B cell (primary cell): ENCODE measurements at regions not wholly inside any gene's neighbourhood (a gene's known extent, or its start where the extent isn't known, plus 50 kb on each side); places are given as distances from the start of the nearest gene placed in this dataset.

Experiments
- ATAC-seq: fragments of 200-7000 bp; cut with Tn5 transposase; one replicate; pipeline ENCODE4 v1.10.0; 2021; ENCODE audit warnings: low read depth, mild to moderate bottlenecking, moderate number of reproducible peaks, moderate library complexity
- CTCF ChIA-PET: fragments of 350-600 bp; sonication (Branson Sonifier 250); formaldehyde crosslinking; loops from one replicate; lab custom pipeline; 2021; ENCODE audit warnings: antibody characterized with exemption, inconsistent platforms; lab: Charles Lee
- POLR2A ChIA-PET: fragments of 350-600 bp; sonication (Branson Sonifier 250); formaldehyde crosslinking; loops from one replicate; lab custom pipeline; 2021; ENCODE audit warnings: antibody characterized with exemption; lab: Charles Lee
- DNase-seq: peaks from one replicate; pipeline ENCODE4 v3.0.0; 2013
- H2AFZ ChIP-seq: 2 replicates; pipeline ENCODE4 v1.6.1; 2012; ENCODE audit warnings: mild to moderate bottlenecking, low read depth, low read length; ENCODE audit not compliant: insufficient read depth, poor library complexity, severe bottlenecking
- H3K27ac ChIP-seq, 2 donors: 1 replicate in 1 of 2; 2 replicates in 1 of 2; pipeline ENCODE4 v1.5.1; 2012 to 2013; ENCODE audit warnings: low read length in 2 of 2, mild to moderate bottlenecking in 2 of 2, moderate library complexity in 1 of 2
- H3K27me3 ChIP-seq, 4 experiments: fragments of 200-600 bp in 1 of 4; sonication (generic) in 1 of 4; replicated peaks in 1 of 4; 1 replicate in 2 of 4; 2 replicates in 2 of 4; pipeline versions ENCODE4 v1.6.1 to v1.7.0; 2013 to 2016; ENCODE audit warnings: low read length in 3 of 4, mild to moderate bottlenecking in 2 of 4, mixed read lengths in 1 of 4, moderate library complexity in 1 of 4; ENCODE audit not compliant: insufficient read depth in 4 of 4, control insufficient read depth in 3 of 4; ENCODE audit errors: control extremely low read depth in 1 of 4
- H3K36me3 ChIP-seq, 2 experiments: replicated peaks in 1 of 2; 1 replicate in 1 of 2; 2 replicates in 1 of 2; pipeline versions ENCODE4 v1.6.1 to v1.7.1; 2013; ENCODE audit warnings: low read length in 1 of 2; ENCODE audit not compliant: insufficient read depth in 2 of 2, control insufficient read depth in 1 of 2; ENCODE audit errors: control extremely low read depth in 1 of 2, extremely low read depth in 1 of 2
- H3K4me1 ChIP-seq, 2 donors: fragments of 200-600 bp in 1 of 2; sonication (generic) in 1 of 2; 1 replicate in 1 of 2; 2 replicates in 1 of 2; pipeline versions ENCODE4 v1.5.1 to v1.6.1; 2013 to 2017; ENCODE audit warnings: low read length in 2 of 2; ENCODE audit not compliant: control insufficient read depth in 2 of 2, insufficient read depth in 2 of 2
- H3K4me2 ChIP-seq: replicated peaks from 2 replicates; pipeline ENCODE3; 2012; ENCODE audit warnings: mild to moderate bottlenecking, low read depth, low read length; ENCODE audit not compliant: poor library complexity, severe bottlenecking
- H3K4me3 ChIP-seq, 5 experiments: fragments of 200-600 bp in 1 of 5; sonication (generic) in 1 of 5; 1 replicate in 3 of 5; 2 replicates in 2 of 5; pipeline versions ENCODE4 v1.5.1 to v1.7.0; 2011 to 2016; ENCODE audit warnings: low read length in 4 of 5, mild to moderate bottlenecking in 4 of 5, low read depth in 2 of 5, control low read depth in 1 of 5, moderate library complexity in 1 of 5; ENCODE audit not compliant: insufficient read depth in 1 of 5; ENCODE audit errors: control extremely low read depth in 1 of 5, extremely low read depth in 1 of 5
- H3K79me2 ChIP-seq: fragments of 200-600 bp; sonication (generic); one replicate; pipeline ENCODE4 v1.6.0; 2016; ENCODE audit warnings: low read length; ENCODE audit not compliant: control insufficient read depth, insufficient read depth
- H3K9ac ChIP-seq: fragments of 200-600 bp; sonication (generic); 2 replicates; pipeline ENCODE4 v1.6.1; 2017; ENCODE audit warnings: mild to moderate bottlenecking, low read length, moderate library complexity
- H3K9me3 ChIP-seq, 3 donors: one replicate each; pipeline versions ENCODE4 v1.6.1 to v1.7.1; 2013; ENCODE audit warnings: low read length in 2 of 3; ENCODE audit not compliant: control insufficient read depth in 2 of 3, insufficient read depth in 1 of 3; ENCODE audit errors: control extremely low read depth in 1 of 3
- H4K20me1 ChIP-seq: 2 replicates; pipeline ENCODE4 v1.6.0; 2012; ENCODE audit warnings: mild to moderate bottlenecking, low read length; ENCODE audit not compliant: insufficient read depth, control insufficient read depth, poor library complexity, severe bottlenecking
- H3K27ac Mint-ChIP-seq: one replicate; pipeline ENCODE4 v1.8.0; 2021; ENCODE audit warnings: mixed read lengths
- H3K27me3 Mint-ChIP-seq: one replicate; pipeline ENCODE4 v1.8.0; 2021; ENCODE audit warnings: mixed read lengths
- H3K4me1 Mint-ChIP-seq: one replicate; pipeline ENCODE4 v1.8.0; 2021; ENCODE audit warnings: mixed read lengths
- H3K4me3 Mint-ChIP-seq: one replicate; pipeline ENCODE4 v1.8.0; 2021; ENCODE audit warnings: mixed read lengths
- H3K9me3 Mint-ChIP-seq: one replicate; pipeline ENCODE4 v1.8.0; 2022; ENCODE audit warnings: mixed read lengths; ENCODE audit not compliant: insufficient read depth
- EZH2 ChIP-seq: IDR thresholded peaks from 2 replicates; pipeline ENCODE4 v1.6.1; 2012; ENCODE audit warnings: borderline replicate concordance, low read depth, mild to moderate bottlenecking, moderate library complexity, low read length; ENCODE audit not compliant: insufficient read depth, poor library complexity, severe bottlenecking
- WGBS: methylation state at CpG from one replicate; pipeline ENCODE4 v1.1.5; 2013; ENCODE audit warnings: missing lambda C conversion rate; ENCODE audit not compliant: insufficient coverage; 5-methylcytosine and 5-hydroxymethylcytosine counted together
- intact Hi-C: fragments of 100-400 bp; cut with micrococcal nuclease; formaldehyde crosslinking; loops from one replicate; pipeline ENCODE4 v1.10.0; 2022
- TF ChIP-seq, protein P1 (sequence below): fragments of 200-600 bp; IDR thresholded peaks from one replicate; pipeline ENCODE4 v1.8.0; 2022; ENCODE audit warnings: antibody characterized with exemption, mild to moderate bottlenecking

DNA sequence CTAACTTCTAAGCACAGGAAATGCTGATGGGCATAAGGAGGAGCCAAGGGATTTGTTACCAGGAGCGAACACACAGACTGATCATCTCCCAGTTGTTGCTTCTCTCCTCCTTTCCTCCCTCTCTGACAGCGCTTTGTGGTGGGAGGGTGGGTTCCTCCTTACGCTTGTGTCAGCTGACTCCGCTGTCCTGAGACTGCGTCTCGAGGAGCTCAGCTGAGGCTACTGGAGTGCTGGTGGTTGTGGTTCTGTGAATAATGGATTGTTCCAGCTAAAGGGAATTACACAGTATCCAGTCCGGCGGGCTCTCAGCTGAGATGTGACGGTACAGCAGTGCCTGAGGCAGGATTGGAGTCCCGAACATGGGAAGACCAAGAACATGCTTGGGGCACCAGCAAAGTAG is 113.4 kb downstream of the CTNND1 start:
- 98% methylated on average over 6 of the region's 10 CpGs for WGBS

DNA sequence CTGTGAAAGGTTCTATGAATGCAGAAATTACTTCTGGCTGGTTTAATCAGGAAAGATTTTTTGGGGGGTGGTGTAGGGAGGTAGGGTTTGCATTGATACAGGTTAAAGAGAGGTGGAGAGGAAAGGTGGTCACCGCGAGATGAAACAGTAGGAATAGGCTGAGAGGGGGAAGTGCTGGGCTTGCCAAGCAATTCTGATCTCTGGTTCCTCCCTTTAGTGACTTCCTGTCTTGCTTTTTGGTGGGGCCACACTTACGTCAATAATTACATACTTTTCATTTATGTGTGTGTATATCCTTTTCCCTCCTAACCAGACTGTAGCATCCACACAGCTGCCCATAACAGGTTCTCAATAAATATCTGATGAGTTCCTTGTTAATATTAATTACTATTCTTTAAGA is 120.0 kb downstream of the CTNND1 start:
- Histone ChIP-seq H3K27ac (no peak overlapping the region), H3K36me3 (no peaks in the 10 kb centered on the region), H2AFZ (no peak overlapping the region), H3K4me2 (no peak overlapping the region), H3K9ac (no peak overlapping the region), H4K20me1 (no peaks in the 10 kb centered on the region), H3K9me3 (no peaks in the 10 kb centered on the region), H3K79me2 (no peaks in the 10 kb centered on the region), H3K27me3 (no peaks in the 10 kb centered on the region), H3K4me3 (no peak overlapping the region), H3K4me1 (no peaks in the 10 kb centered on the region)
- no peak overlapping the region for H3K27ac Mint-ChIP-seq
- TF ChIP-seq, protein P1, sequence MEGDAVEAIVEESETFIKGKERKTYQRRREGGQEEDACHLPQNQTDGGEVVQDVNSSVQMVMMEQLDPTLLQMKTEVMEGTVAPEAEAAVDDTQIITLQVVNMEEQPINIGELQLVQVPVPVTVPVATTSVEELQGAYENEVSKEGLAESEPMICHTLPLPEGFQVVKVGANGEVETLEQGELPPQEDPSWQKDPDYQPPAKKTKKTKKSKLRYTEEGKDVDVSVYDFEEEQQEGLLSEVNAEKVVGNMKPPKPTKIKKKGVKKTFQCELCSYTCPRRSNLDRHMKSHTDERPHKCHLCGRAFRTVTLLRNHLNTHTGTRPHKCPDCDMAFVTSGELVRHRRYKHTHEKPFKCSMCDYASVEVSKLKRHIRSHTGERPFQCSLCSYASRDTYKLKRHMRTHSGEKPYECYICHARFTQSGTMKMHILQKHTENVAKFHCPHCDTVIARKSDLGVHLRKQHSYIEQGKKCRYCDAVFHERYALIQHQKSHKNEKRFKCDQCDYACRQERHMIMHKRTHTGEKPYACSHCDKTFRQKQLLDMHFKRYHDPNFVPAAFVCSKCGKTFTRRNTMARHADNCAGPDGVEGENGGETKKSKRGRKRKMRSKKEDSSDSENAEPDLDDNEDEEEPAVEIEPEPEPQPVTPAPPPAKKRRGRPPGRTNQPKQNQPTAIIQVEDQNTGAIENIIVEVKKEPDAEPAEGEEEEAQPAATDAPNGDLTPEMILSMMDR = no peak
- TF ChIP-seq EZH2 = no peak
- WGBS = 50% methylated on average over 2 of the region's 3 CpGs
- H3K27me3 Mint-ChIP-seq = peaks cover 17% of the 10 kb centered on the region
- ChIA-PET CTCF (no interaction called here), POLR2A (no interaction called here)
- H3K9me3 Mint-ChIP-seq = no peaks in the 10 kb centered on the region
- H3K4me3 Mint-ChIP-seq = no peak overlapping the region
- H3K4me1 Mint-ChIP-seq = no peaks in the 10 kb centered on the region
- intact Hi-C loops = no loop called here
- DNase-seq (no peak), ATAC-seq (no peak)

More for the DNA sequence above, 113.4 kb downstream of the CTNND1 start:
- Histone ChIP-seq H4K20me1 (no peaks in the 10 kb centered on the region), H3K27me3 (peaks cover 0 to 3% (median 0%) of the 10 kb centered on the region in 4 experiments), H3K36me3 (no peaks in the 10 kb centered on the region), H3K79me2 (no peaks in the 10 kb centered on the region), H3K9me3 (no peaks in the 10 kb centered on the region), H3K4me3 (no peak overlapping the region), H3K4me1 (no peaks in the 10 kb centered on the region), H2AFZ (no peak overlapping the region), H3K27ac (no peak overlapping the region), H3K9ac (no peak overlapping the region), H3K4me2 (no peak overlapping the region)
- intact Hi-C loops = no loop called here
- Mint-ChIP-seq H3K4me1 (no peaks in the 10 kb centered on the region), H3K9me3 (no peaks in the 10 kb centered on the region), H3K4me3 (no peak overlapping the region), H3K27ac (no peak overlapping the region), H3K27me3 (peaks cover 30% of the 10 kb centered on the region)
- ChIA-PET CTCF (no interaction called here), POLR2A (no interaction called here)
- ATAC-seq (no peak), DNase-seq (no peak)
- no peak for TF ChIP-seq EZH2
- TF ChIP-seq, protein P1 = no peak
